ENCODE measurements at regions not wholly inside any gene's neighbourhood (a gene's known extent, or its start where the extent isn't known, plus 50 kb on each side); places are given as distances from the start of the nearest gene placed in this dataset.

DNA sequence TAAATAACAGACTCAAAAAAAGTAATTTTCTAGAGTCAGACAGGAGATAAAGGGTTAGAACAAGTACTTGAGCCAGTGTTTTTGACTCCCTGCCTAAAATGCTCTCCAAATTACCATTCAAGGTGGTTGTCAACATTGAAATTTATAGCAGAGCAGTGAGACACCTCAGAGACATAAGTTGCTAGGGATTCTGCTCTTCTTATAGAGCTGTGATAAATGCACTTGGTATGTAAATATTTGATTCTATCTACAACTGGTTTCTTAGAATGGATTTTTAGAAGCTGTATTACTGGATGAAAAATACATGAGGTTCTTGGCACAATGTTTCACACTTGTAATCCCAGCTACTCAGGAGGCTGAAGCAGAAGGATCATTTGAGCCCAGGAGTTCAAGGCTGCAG is 83.9 kb upstream of the OSBPL8 start:
- Histone ChIP-seq H3K4me3 (ENCODE audit: low read length) (no peak overlapping the region), H2AFZ (ENCODE audit: low read length) (no peak overlapping the region), H3K9me3 (ENCODE audit: low read length) (no peaks in the 10 kb centered on the region), H3K4me1 (ENCODE audit: insufficient read depth, low read length) (peaks cover 8% of the 10 kb centered on the region), H3K36me3 (ENCODE audit: low read depth, low read length) (no peaks in the 10 kb centered on the region), H3K9me2 (replicated peaks; ENCODE audit: low read length) (no peaks in the 10 kb centered on the region), H3F3A (ENCODE audit: low read length, unreplicated experiment) (no peaks in the 10 kb centered on the region), H3K27me3 (ENCODE audit: low read length) (no peaks in the 10 kb centered on the region), H4K20me1 (ENCODE audit: low read length) (no peaks in the 10 kb centered on the region), H3K9ac (ENCODE audit: low read length) (no peak overlapping the region), H3K27ac (ENCODE audit: low read length) (no peak overlapping the region), H3K4me2 (ENCODE audit: low read length) (no peak overlapping the region), H3K79me2 (ENCODE audit: low read length) (no peaks in the 10 kb centered on the region)
- ATAC-seq (peak; percentile 95), DNase-seq (peak; percentile 65)
- ChIA-PET CTCF (interaction anchor here (0.6 kb wide), 1 partner anchor 22 kb away, joined by 3 read pairs; no protein-coding TSS in a partner anchor), POLR2A (ENCODE audit: unreplicated experiment) (no interaction called here)
- TF ChIP-seq EZH2 (IDR thresholded peaks at IDR 0.05; ENCODE audit: low read length, unreplicated experiment) (no peak), EZH2phosphoT487 (IDR thresholded peaks at IDR 0.05; ENCODE audit: borderline replicate concordance, low read length) (no peak)
- TF ChIP-seq, protein P1, sequence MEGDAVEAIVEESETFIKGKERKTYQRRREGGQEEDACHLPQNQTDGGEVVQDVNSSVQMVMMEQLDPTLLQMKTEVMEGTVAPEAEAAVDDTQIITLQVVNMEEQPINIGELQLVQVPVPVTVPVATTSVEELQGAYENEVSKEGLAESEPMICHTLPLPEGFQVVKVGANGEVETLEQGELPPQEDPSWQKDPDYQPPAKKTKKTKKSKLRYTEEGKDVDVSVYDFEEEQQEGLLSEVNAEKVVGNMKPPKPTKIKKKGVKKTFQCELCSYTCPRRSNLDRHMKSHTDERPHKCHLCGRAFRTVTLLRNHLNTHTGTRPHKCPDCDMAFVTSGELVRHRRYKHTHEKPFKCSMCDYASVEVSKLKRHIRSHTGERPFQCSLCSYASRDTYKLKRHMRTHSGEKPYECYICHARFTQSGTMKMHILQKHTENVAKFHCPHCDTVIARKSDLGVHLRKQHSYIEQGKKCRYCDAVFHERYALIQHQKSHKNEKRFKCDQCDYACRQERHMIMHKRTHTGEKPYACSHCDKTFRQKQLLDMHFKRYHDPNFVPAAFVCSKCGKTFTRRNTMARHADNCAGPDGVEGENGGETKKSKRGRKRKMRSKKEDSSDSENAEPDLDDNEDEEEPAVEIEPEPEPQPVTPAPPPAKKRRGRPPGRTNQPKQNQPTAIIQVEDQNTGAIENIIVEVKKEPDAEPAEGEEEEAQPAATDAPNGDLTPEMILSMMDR (conservative IDR thresholded peaks at IDR 0.05; ENCODE audit: low read depth, low read length): no peak
- intact Hi-C loops (cut with micrococcal nuclease): no loop called here
- no TSS peak for BruUV-seq (replicated peaks)

DNA sequence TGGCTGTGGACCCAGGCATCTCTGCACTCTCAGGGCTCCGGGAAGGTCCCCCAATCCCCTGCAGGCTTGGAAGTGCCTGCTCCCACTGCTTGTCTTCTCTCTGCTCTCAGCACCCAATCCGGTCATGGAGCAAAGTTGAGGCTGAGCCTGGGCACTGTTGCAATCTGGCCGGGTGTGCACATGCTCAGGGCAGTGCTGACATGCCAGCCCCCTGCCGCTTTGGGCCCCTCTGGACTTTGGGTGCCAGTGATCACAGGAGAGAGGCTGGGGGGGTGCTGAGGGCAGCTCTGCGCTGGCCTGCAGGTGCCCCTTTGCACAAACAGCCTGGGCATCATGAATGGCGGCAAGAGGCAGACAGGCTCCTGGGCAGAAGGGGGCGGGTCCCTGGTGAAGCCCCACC is 85.4 kb upstream of the OSBPL8 start:
- ChIA-PET CTCF (no interaction called here), POLR2A (ENCODE audit: unreplicated experiment) (no interaction called here)
- BruUV-seq (replicated peaks): no TSS peak

DNA sequence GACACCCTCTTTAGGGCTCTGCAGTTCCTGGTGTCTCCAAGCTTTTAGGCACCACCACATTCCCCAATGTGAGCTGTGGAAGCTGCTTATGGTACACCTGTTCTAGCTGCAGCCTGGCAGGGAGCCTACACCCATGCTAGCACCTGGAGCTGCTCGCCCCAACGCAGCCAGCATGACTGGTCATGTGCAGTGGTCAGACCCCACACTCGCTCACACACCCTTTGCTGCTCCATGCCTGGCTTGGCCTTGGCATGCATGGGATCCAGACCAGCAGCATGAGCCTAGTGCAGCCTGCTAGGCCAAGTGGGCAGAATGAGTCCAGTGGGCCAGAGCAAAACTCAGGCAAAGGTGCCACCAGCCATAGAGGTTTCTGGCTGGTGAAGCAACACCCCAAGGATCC is 86.4 kb upstream of the OSBPL8 start:
- no TSS peak for BruUV-seq (replicated peaks)
- Histone ChIP-seq H3K27ac (ENCODE audit: low read length) (no peak overlapping the region), H4K20me1 (ENCODE audit: low read length) (no peaks in the 10 kb centered on the region), H3K27me3 (ENCODE audit: low read length) (no peaks in the 10 kb centered on the region), H3K9me2 (replicated peaks; ENCODE audit: low read length) (no peaks in the 10 kb centered on the region), H3K4me2 (ENCODE audit: low read length) (no peak overlapping the region), H3K4me1 (ENCODE audit: insufficient read depth, low read length) (peaks cover 15% of the 10 kb centered on the region), H3K9me3 (ENCODE audit: low read length) (no peaks in the 10 kb centered on the region), H3F3A (ENCODE audit: low read length, unreplicated experiment) (no peaks in the 10 kb centered on the region), H3K9ac (ENCODE audit: low read length) (no peak overlapping the region), H2AFZ (ENCODE audit: low read length) (no peak overlapping the region), H3K4me3 (ENCODE audit: low read length) (no peak overlapping the region), H3K79me2 (ENCODE audit: low read length) (no peaks in the 10 kb centered on the region), H3K36me3 (ENCODE audit: low read depth, low read length) (no peaks in the 10 kb centered on the region)
- TF ChIP-seq, protein P1 (conservative IDR thresholded peaks at IDR 0.05; ENCODE audit: low read depth, low read length): no peak
- TF ChIP-seq EZH2 (IDR thresholded peaks at IDR 0.05; ENCODE audit: low read length, unreplicated experiment) (no peak), EZH2phosphoT487 (IDR thresholded peaks at IDR 0.05; ENCODE audit: borderline replicate concordance, low read length) (no peak)
- DNase-seq: no peak
- ChIA-PET CTCF (no interaction called here), POLR2A (ENCODE audit: unreplicated experiment) (no interaction called here)
- no peak for ATAC-seq
- intact Hi-C loops (cut with micrococcal nuclease): no loop called here

More for the DNA sequence above, 85.4 kb upstream of the OSBPL8 start:
- Histone ChIP-seq H3K36me3 (ENCODE audit: low read depth, low read length) (no peaks in the 10 kb centered on the region), H3K9me3 (ENCODE audit: low read length) (no peaks in the 10 kb centered on the region), H3K9me2 (replicated peaks; ENCODE audit: low read length) (no peaks in the 10 kb centered on the region), H3K27ac (ENCODE audit: low read length) (no peak overlapping the region), H3K27me3 (ENCODE audit: low read length) (no peaks in the 10 kb centered on the region), H2AFZ (ENCODE audit: low read length) (no peak overlapping the region), H3F3A (ENCODE audit: low read length, unreplicated experiment) (no peaks in the 10 kb centered on the region), H3K9ac (ENCODE audit: low read length) (no peak overlapping the region), H4K20me1 (ENCODE audit: low read length) (no peaks in the 10 kb centered on the region), H3K4me3 (ENCODE audit: low read length) (no peak overlapping the region), H3K79me2 (ENCODE audit: low read length) (no peaks in the 10 kb centered on the region), H3K4me1 (ENCODE audit: insufficient read depth, low read length) (peaks cover 15% of the 10 kb centered on the region), H3K4me2 (ENCODE audit: low read length) (no peak overlapping the region)
- TF ChIP-seq EZH2phosphoT487 (IDR thresholded peaks at IDR 0.05; ENCODE audit: borderline replicate concordance, low read length) (no peak), EZH2 (IDR thresholded peaks at IDR 0.05; ENCODE audit: low read length, unreplicated experiment) (no peak)
- TF ChIP-seq, protein P1 (conservative IDR thresholded peaks at IDR 0.05; ENCODE audit: low read depth, low read length): no peak
- DNase-seq (no peak), ATAC-seq (no peak)
- intact Hi-C loops (cut with micrococcal nuclease): no loop called here
